GM19463 (cell line): ENCODE measurements at regions not wholly inside any gene's neighbourhood (a gene's known extent, or its start where the extent isn't known, plus 50 kb on each side); places are given as distances from the start of the nearest gene placed in this dataset.

Experiments
- ATAC-seq: cut with Tn5 transposase; IDR thresholded peaks from one replicate; pipeline ENCODE4 v1.9.1; 2021; ENCODE audit warnings: mild to moderate bottlenecking, moderate library complexity; ENCODE audit not compliant: unreplicated experiment

DNA sequence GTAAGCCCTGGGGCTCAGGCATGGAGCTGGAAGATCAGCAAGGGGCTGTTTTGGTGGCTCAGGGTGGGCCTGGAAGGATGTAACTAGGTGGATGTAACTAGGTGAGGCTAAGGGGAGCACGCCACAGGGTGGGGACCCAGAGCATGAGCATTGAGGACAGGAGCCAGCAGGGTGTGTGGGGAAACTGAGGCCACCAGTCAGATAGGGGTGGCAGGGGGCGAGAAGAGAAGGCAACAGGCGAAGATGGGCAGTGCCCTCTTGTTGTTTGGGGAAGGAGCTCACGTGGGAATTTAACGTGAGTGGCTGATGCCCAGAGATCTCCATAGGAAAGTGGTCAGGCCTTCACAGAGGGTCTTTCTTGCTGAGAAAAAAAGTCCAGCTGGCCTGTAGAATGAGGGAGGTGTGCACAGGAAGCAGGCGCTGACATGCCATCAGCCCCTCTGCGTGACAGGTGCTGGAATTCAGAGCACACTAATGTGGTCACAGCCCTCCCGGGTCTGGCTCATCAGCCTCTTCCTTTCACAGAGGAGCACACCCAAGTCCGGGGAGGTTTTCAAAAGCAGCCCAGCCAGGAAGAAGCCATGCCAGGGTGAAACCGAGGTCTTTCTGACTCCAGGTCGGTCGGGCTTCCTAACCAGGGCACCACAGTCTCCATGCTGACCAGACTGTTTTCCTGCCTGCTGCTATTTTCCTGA lies 54.6 kb upstream of the PAX6 start:
- no peak for ATAC-seq

DNA sequence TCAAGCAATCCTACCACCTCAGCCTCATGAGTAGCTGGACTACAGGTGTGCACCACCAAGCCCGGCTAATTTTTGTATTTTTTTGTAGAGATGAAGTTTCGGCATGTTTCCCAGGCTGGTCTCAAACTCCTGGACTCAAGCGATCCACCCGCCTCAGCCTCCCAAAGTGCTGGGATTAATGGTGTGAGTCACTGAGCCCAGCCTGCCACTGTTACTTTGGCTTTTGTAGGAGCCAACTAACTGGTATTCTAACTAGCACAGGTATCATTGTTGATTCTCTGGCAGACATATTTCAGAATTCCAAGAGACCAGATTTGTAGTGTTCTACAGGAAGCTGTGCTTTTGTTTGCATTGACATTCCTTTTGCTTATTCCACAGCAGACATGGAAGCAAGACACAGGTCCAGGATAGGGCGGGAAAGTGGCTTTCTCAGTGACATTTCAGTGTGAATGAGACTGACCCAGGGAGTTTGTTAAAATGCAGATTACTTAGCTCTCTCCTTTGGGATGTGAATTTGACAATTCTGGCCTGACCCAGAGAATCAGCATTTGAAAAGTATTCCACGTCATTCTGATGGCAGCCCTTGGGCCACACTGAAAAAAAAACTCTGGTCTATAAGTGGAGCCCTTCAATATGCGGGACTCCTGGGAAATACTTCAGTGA lies 52.2 kb upstream of the PAX6 start:
- ATAC-seq, result no peak

DNA sequence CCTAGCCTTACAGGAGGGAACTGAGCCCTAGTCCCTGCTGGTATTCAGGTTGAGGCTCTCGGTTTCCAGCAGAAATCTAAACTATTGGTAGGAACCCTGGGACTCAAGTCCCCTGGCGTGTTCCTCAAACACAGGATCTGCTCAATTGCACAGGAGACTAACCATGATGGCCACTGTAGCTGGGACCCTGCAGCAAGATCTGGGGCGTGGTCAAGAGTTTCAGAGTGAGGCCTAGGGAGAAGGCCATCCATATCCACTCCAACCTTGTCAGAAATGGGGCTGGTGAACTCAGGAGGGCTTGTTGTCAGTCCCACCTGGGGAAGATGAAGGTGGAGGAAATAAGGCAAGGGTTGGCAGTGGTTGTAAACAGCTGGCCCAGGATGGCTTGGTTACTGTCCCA lies 49.9 kb upstream of the PAX6 start:
- ATAC-seq, result no peak
